Endothelial cell of umbilical vein (primary cell): ENCODE measurements at regions not wholly inside any gene's neighbourhood (a gene's known extent, or its start where the extent isn't known, plus 50 kb on each side); places are given as distances from the start of the nearest gene placed in this dataset.

Source experiments
- BruUV-seq: library from RNA; stranded (reverse); fragments of 400-500 nt; replicated peaks from 2 replicates; lab custom pipeline; 2021; lab: Mats Ljungman, UMichigan
- CTCF ChIA-PET: fragments of 300-600, 350-600 bp; sonication (Branson Sonifier 250); formaldehyde crosslinking; loops from one replicate; lab custom pipeline; 2021; ENCODE audit warnings: antibody characterized with exemption, inconsistent platforms; lab: Charles Lee
- POLR2A ChIA-PET: fragments of 300-600, 350-600 bp; sonication (Branson Sonifier 250); formaldehyde crosslinking; loops from one replicate; lab custom pipeline; 2021; ENCODE audit warnings: antibody characterized with exemption, inconsistent platforms; lab: Charles Lee
- DNase-seq: peaks from one replicate; pipeline ENCODE4 v3.0.0-alpha.2; 2011; ENCODE audit warnings: low read depth, low spot score
- FAIRE-seq: peaks from 2 replicates; lab custom pipeline; 2011; peaks lifted over from hg19 to GRCh38; lab: Jason Lieb, UNC
- H2AFZ ChIP-seq: 2 replicates; pipeline ENCODE4 v1.6.0; 2012; ENCODE audit warnings: low read depth, low read length, control low read depth, inconsistent platforms
- H3K27ac ChIP-seq: 2 replicates; pipeline ENCODE4 v1.5.1; 2011; ENCODE audit warnings: low read depth, mild to moderate bottlenecking, control low read depth, low read length, moderate library complexity; ENCODE audit not compliant: insufficient read depth
- H3K27me3 ChIP-seq, 2 experiments: 2 replicates each; pipeline versions ENCODE4 v1.6.0 to v1.6.1; 2011; ENCODE audit warnings: low read length in 2 of 2, mixed read lengths in 1 of 2; ENCODE audit not compliant: control insufficient read depth in 2 of 2, insufficient read depth in 2 of 2
- H3K36me3 ChIP-seq, 2 experiments: 2 replicates in 1 of 2; 3 replicates in 1 of 2; pipeline ENCODE4 v1.5.1; 2011; ENCODE audit warnings: low read length in 2 of 2, mild to moderate bottlenecking in 1 of 2, moderate library complexity in 1 of 2; ENCODE audit not compliant: control insufficient read depth in 2 of 2, insufficient read depth in 2 of 2; ENCODE audit errors: extremely low read depth in 1 of 2
- H3K4me1 ChIP-seq: 3 replicates; pipeline ENCODE4 v1.5.1; 2011; ENCODE audit warnings: mild to moderate bottlenecking, low read length; ENCODE audit not compliant: control insufficient read depth, insufficient read depth; ENCODE audit errors: extremely low read depth
- H3K4me2 ChIP-seq: 2 replicates; pipeline ENCODE4 v1.6.1; 2011; ENCODE audit warnings: low read length, control low read depth, mixed read lengths; ENCODE audit not compliant: insufficient read depth
- H3K4me3 ChIP-seq, 3 experiments: fragments of 200-600 bp in 1 of 3; sonication (generic), shearing (Covaris generic) in 1 of 3; replicated peaks in 1 of 3; 2 replicates each; pipeline ENCODE4 v1.5.1; 2011 to 2016; ENCODE audit warnings: control low read depth in 3 of 3, low read length in 3 of 3, mild to moderate bottlenecking in 2 of 3, inconsistent platforms in 1 of 3, low read depth in 1 of 3, moderate library complexity in 1 of 3; ENCODE audit not compliant: insufficient read depth in 1 of 3
- H3K79me2 ChIP-seq: 2 replicates; pipeline ENCODE4 v1.6.0; 2012; ENCODE audit warnings: low read length, inconsistent platforms; ENCODE audit not compliant: control insufficient read depth, insufficient read depth
- H3K9ac ChIP-seq: replicated peaks from 2 replicates; pipeline ENCODE3; 2011; ENCODE audit warnings: low read length, control low read depth; ENCODE audit not compliant: insufficient read depth; ENCODE audit errors: extremely low read depth
- H3K9me1 ChIP-seq: replicated peaks from 3 replicates; pipeline ENCODE4 v1.6.0; 2011; ENCODE audit warnings: mild to moderate bottlenecking, low read length; ENCODE audit not compliant: control insufficient read depth, insufficient read depth; ENCODE audit errors: extremely low read depth
- H3K9me3 ChIP-seq: replicated peaks from 2 replicates; pipeline ENCODE4 v1.5.1; 2012; ENCODE audit warnings: low read length, inconsistent platforms; ENCODE audit not compliant: control insufficient read depth, insufficient read depth
- H4K20me1 ChIP-seq: replicated peaks from 2 replicates; pipeline ENCODE3; 2011; ENCODE audit warnings: mild to moderate bottlenecking, low read length; ENCODE audit not compliant: control insufficient read depth, insufficient read depth; ENCODE audit errors: extremely low read depth
- CTCF ChIP-seq, 2 donors: IDR thresholded peaks; 1 replicate in 1 of 2; 2 replicates in 1 of 2; pipeline ENCODE4 v1.5.1; 2011; ENCODE audit warnings: low read length in 2 of 2, mild to moderate bottlenecking in 2 of 2, moderate library complexity in 2 of 2, control low read depth in 1 of 2, inconsistent platforms in 1 of 2, low read depth in 1 of 2; ENCODE audit not compliant: insufficient read depth in 1 of 2; ENCODE audit errors: extremely low read depth in 1 of 2
- EZH2 ChIP-seq: IDR thresholded peaks from 2 replicates; pipeline ENCODE4 v1.6.1; 2012; ENCODE audit warnings: borderline replicate concordance, low read depth, mild to moderate bottlenecking, moderate library complexity, low read length, inconsistent platforms; ENCODE audit not compliant: severe bottlenecking
- FOS ChIP-seq: IDR thresholded peaks from 2 replicates; pipeline ENCODE4 v1.6.1; 2011; ENCODE audit warnings: mild to moderate bottlenecking, low read length, moderate library complexity, borderline replicate concordance; ENCODE audit not compliant: insufficient read depth
- GATA2 ChIP-seq: IDR thresholded peaks from 2 replicates; pipeline ENCODE4 v1.7.0; 2011; ENCODE audit warnings: low read depth, mild to moderate bottlenecking, moderate library complexity, mixed read lengths, low read length; ENCODE audit not compliant: insufficient read length, insufficient read depth
- JUN ChIP-seq: IDR thresholded peaks from 2 replicates; pipeline ENCODE4 v1.6.1; 2011; ENCODE audit warnings: borderline replicate concordance, low read depth; ENCODE audit not compliant: insufficient read length, insufficient read depth
- MAX ChIP-seq: IDR thresholded peaks from 2 replicates; pipeline ENCODE4 v1.6.1; 2011; ENCODE audit not compliant: insufficient read depth, insufficient read length
- MYC ChIP-seq: IDR thresholded peaks from one replicate; pipeline ENCODE4 v1.6.1; 2011; ENCODE audit warnings: mild to moderate bottlenecking, low read depth, low read length
- POLR2A ChIP-seq: IDR thresholded peaks from 2 replicates; pipeline ENCODE4 v1.6.1; 2012; ENCODE audit warnings: low read depth, mild to moderate bottlenecking, control low read depth, low read length
- POLR2AphosphoS5 ChIP-seq: IDR thresholded peaks from 2 replicates; pipeline ENCODE4 v1.6.1; 2012; ENCODE audit warnings: low read depth, mild to moderate bottlenecking, control low read depth, low read length, moderate library complexity; ENCODE audit not compliant: insufficient read depth
- dilution Hi-C: fragments of 300-500 bp; cut with MboI; formaldehyde crosslinking; loops from one replicate; pipeline ENCODE4 v1.15.0; 2019; ENCODE audit warnings: low sequenced_read_pairs; ENCODE audit not compliant: extremely low pct_ligation_motif_present
- intact Hi-C: fragments of 100-400 bp; cut with micrococcal nuclease; formaldehyde crosslinking; loops from one replicate; pipeline ENCODE4 v1.10.0; 2022

GRCh38 chr11:15875393-15875792 is 481.0 kb downstream of the SOX6 start:
- CTCF ChIA-PET, result no interaction called here

More at GRCh38 chr11:15875393-15875792, 481.0 kb downstream of the SOX6 start:
- Histone ChIP-seq H4K20me1 (no peaks in the 10 kb centered on the region), H3K4me3 (no peak overlapping the region), H3K36me3 (no peaks in the 10 kb centered on the region), H3K4me1 (no peaks in the 10 kb centered on the region), H2AFZ (no peak overlapping the region), H3K9ac (no peak overlapping the region), H3K9me3 (no peaks in the 10 kb centered on the region), H3K27ac (no peak overlapping the region), H3K4me2 (no peak overlapping the region), H3K9me1 (no peaks in the 10 kb centered on the region), H3K79me2 (no peaks in the 10 kb centered on the region), H3K27me3 (no peaks in the 10 kb centered on the region)
- DNase-seq (no peak), FAIRE-seq (no peak)
- TF ChIP-seq POLR2A (no peak), POLR2AphosphoS5 (no peak), EZH2 (no peak), MAX (no peak), FOS (no peak), JUN (no peak), GATA2 (no peak), MYC (no peak), CTCF (IDR thresholded peaks at IDR 0.05; ENCODE audit: extremely low read depth in 1 of 2, insufficient read depth in 1 of 2, low read depth in 1 of 2, low read length in 2 of 2) (no peak)
- POLR2A ChIA-PET, result no interaction called here
- dilution Hi-C loops (no loop called here), intact Hi-C loops (no loop called here)
- no TSS peak for BruUV-seq
